ENCODE measurements at regions not wholly inside any gene's neighbourhood (a gene's known extent, or its start where the extent isn't known, plus 50 kb on each side); places are given as distances from the start of the nearest gene placed in this dataset.

GRCh38 chr13:80038371-80038770 lies 302.6 kb downstream of the SPRY2 start:
- TF ChIP-seq PREB (CRISPR knock-in tag; IDR thresholded peaks at IDR 0.05; ENCODE audit: borderline replicate concordance), result no peak
- no peak for TF ChIP-seq NR1H2 (CRISPR knock-in tag; IDR thresholded peaks at IDR 0.05)
- no peak for TF ChIP-seq TEAD4 (CRISPR knock-in tag; IDR thresholded peaks at IDR 0.05)
- TF ChIP-seq HMGXB4 (CRISPR knock-in tag; IDR thresholded peaks at IDR 0.05), result no peak
- TF ChIP-seq ATF6 (CRISPR knock-in tag; IDR thresholded peaks at IDR 0.05), result no peak
- no peak for TF ChIP-seq PRRX2 (CRISPR knock-in tag; IDR thresholded peaks at IDR 0.05)
- no peak for TF ChIP-seq JAZF1 (CRISPR knock-in tag; IDR thresholded peaks at IDR 0.05)
- no peak for TF ChIP-seq SMAD3 (CRISPR knock-in tag; IDR thresholded peaks at IDR 0.05; ENCODE audit: borderline replicate concordance)
- TF ChIP-seq IRF2 (CRISPR knock-in tag; IDR thresholded peaks at IDR 0.05; ENCODE audit: borderline replicate concordance, low read depth), result no peak
- TF ChIP-seq MLX (CRISPR knock-in tag; IDR thresholded peaks at IDR 0.05), result no peak
- no peak for TF ChIP-seq OVOL2 (CRISPR knock-in tag; IDR thresholded peaks at IDR 0.05; ENCODE audit: borderline replicate concordance)
- Mint-ChIP-seq H3K27me3 (ENCODE audit: low read depth) (no peaks in the 10 kb centered on the region), H3K36me3 (no peaks in the 10 kb centered on the region), H3K4me3 (no peak overlapping the region), H3K4me1 (peaks cover 10% of the 10 kb centered on the region), H3K9me3 (no peaks in the 10 kb centered on the region), H3K27ac (no peak overlapping the region)
- DNase-seq (ENCODE audit: low spot score) (no peak), ATAC-seq (no peak)
- ChIA-PET CTCF (no interaction called here), POLR2A (no interaction called here)

GRCh38 chr13:80037505-80037888 lies 303.4 kb downstream of the SPRY2 start:
- H3K9me3 Mint-ChIP-seq, result no peaks in the 10 kb centered on the region
- POLR2A ChIA-PET, result no interaction called here
- no peaks in the 10 kb centered on the region for H3K36me3 Mint-ChIP-seq
- ATAC-seq (no peak), DNase-seq (ENCODE audit: low spot score) (no peak)
- CTCF ChIA-PET, result no interaction called here
- peaks cover 10% of the 10 kb centered on the region for H3K4me1 Mint-ChIP-seq
- no peaks in the 10 kb centered on the region for H3K27me3 Mint-ChIP-seq (ENCODE audit: low read depth)
- no peak for TF ChIP-seq NR3C1 (CRISPR knock-in tag; conservative IDR thresholded peaks at IDR 0.05; ENCODE audit: low read depth)
- TF ChIP-seq ZNF671 (CRISPR knock-in tag; IDR thresholded peaks at IDR 0.05), result no peak
- no peak for TF ChIP-seq SMAD3 (CRISPR knock-in tag; IDR thresholded peaks at IDR 0.05; ENCODE audit: borderline replicate concordance)
- TF ChIP-seq TCF7 (CRISPR knock-in tag; IDR thresholded peaks at IDR 0.05; ENCODE audit: low read depth), result no peak
- H3K27ac Mint-ChIP-seq, result no peak overlapping the region
- H3K4me3 Mint-ChIP-seq, result no peak overlapping the region

GRCh38 chr13:80036845-80037504 lies 304.0 kb downstream of the SPRY2 start:
- no peaks in the 10 kb centered on the region for H3K27me3 Mint-ChIP-seq (ENCODE audit: low read depth)
- no peak for ATAC-seq
- H3K27ac Mint-ChIP-seq, result no peak overlapping the region
- ChIA-PET CTCF (no interaction called here), POLR2A (no interaction called here)
- H3K4me1 Mint-ChIP-seq, result peaks cover 10% of the 10 kb centered on the region
- H3K36me3 Mint-ChIP-seq, result no peaks in the 10 kb centered on the region
- H3K4me3 Mint-ChIP-seq, result no peak overlapping the region
- H3K9me3 Mint-ChIP-seq, result no peaks in the 10 kb centered on the region
- DNase-seq (ENCODE audit: low spot score), result no peak
- TF ChIP-seq ZBTB21 (CRISPR knock-in tag; IDR thresholded peaks at IDR 0.05; ENCODE audit: borderline replicate concordance) (no peak), SMAD3 (CRISPR knock-in tag; IDR thresholded peaks at IDR 0.05; ENCODE audit: borderline replicate concordance) (no peak), ATF1 (CRISPR knock-in tag; IDR thresholded peaks at IDR 0.05) (no peak), ZNF121 (CRISPR knock-in tag; IDR thresholded peaks at IDR 0.05) (no peak), ZNF425 (CRISPR knock-in tag; conservative IDR thresholded peaks at IDR 0.05) (no peak), STAT6 (CRISPR knock-in tag; conservative IDR thresholded peaks at IDR 0.05; ENCODE audit: low read depth) (no peak), FOXK1 (CRISPR knock-in tag; IDR thresholded peaks at IDR 0.05) (no peak), TEAD1 (CRISPR knock-in tag; IDR thresholded peaks at IDR 0.05) (no peak), GTF2I (CRISPR knock-in tag; conservative IDR thresholded peaks at IDR 0.05) (no peak), IRF2 (CRISPR knock-in tag; IDR thresholded peaks at IDR 0.05; ENCODE audit: borderline replicate concordance, low read depth) (no peak), NR2C2 (CRISPR knock-in tag; IDR thresholded peaks at IDR 0.05) (no peak)
